Erythroblast (primary cell): ENCODE measurements at regions not wholly inside any gene's neighbourhood (a gene's known extent, or its start where the extent isn't known, plus 50 kb on each side); places are given as distances from the start of the nearest gene placed in this dataset.

Experiments
- GATA1 ChIP-seq: IDR thresholded peaks from 2 replicates; pipeline ENCODE4 v1.6.1; 2011; ENCODE audit warnings: low read depth, mild to moderate bottlenecking, control low read depth, low read length, moderate library complexity
- POLR2A ChIP-seq: IDR thresholded peaks from 2 replicates; pipeline ENCODE4 v1.6.1; 2011; ENCODE audit warnings: mild to moderate bottlenecking, low read length

DNA sequence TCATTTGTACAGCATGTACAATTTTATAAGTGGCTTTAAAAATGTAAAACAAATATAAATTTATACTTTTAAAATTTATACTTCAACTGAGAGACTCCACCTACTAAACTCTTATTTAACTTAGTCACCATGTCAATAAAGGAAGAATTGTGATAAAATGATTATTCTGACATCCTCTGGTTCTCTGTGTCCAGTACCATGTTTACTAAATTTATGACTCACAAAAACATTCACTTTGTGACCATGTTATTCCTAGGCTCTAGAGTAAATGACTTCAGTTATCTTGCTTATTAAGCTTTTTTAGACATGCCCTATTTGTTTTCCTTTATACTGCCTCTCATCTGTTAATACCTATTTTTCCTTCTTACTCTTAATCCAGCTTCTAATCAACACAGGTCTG lies 959.6 kb upstream of the SLC39A10 start:
- no peak for TF ChIP-seq POLR2A
- TF ChIP-seq GATA1: no peak
